KMS-11 (cell line): ENCODE measurements at regions not wholly inside any gene's neighbourhood (a gene's known extent, or its start where the extent isn't known, plus 50 kb on each side); places are given as distances from the start of the nearest gene placed in this dataset.

Experiments
- H2AFZ ChIP-seq: fragments of 200-600 bp; sonication (generic); 2 replicates; pipeline ENCODE4 v1.6.1; 2016; ENCODE audit warnings: antibody characterized with exemption, mixed run types, low read depth
- H3K27ac ChIP-seq: fragments of 200-600 bp; sonication (generic); 2 replicates; pipeline ENCODE4 v1.6.1; 2016; ENCODE audit warnings: mild to moderate bottlenecking, mixed run types
- H3K27me3 ChIP-seq: fragments of 200-600 bp; sonication (generic); 2 replicates; pipeline ENCODE4 v1.6.1; 2017; ENCODE audit warnings: mild to moderate bottlenecking, low read depth, mixed run types, moderate library complexity; ENCODE audit not compliant: insufficient read depth
- H3K36me3 ChIP-seq: fragments of 200-600 bp; sonication (generic); 2 replicates; pipeline ENCODE4 v1.6.1; 2017; ENCODE audit warnings: mild to moderate bottlenecking, mixed run types; ENCODE audit not compliant: insufficient read depth
- H3K4me1 ChIP-seq: fragments of 200-600 bp; sonication (generic); 2 replicates; pipeline ENCODE4 v1.6.1; 2016; ENCODE audit warnings: mild to moderate bottlenecking, low read depth, mixed run types; ENCODE audit not compliant: poor library complexity, severe bottlenecking
- H3K4me2 ChIP-seq: fragments of 200-600 bp; sonication (generic); 2 replicates; pipeline ENCODE4 v1.7.0; 2016; ENCODE audit warnings: mild to moderate bottlenecking, mixed run types
- H3K4me3 ChIP-seq: fragments of 200-600 bp; sonication (generic); IDR thresholded peaks from 2 replicates; pipeline ENCODE4 v1.6.1; 2017; ENCODE audit warnings: low read depth, low read length, mixed read lengths; ENCODE audit not compliant: insufficient read depth
- H3K79me2 ChIP-seq: fragments of 200-600 bp; sonication (generic); 2 replicates; pipeline ENCODE4 v1.6.1; 2016; ENCODE audit warnings: low read depth, mixed run types; ENCODE audit not compliant: insufficient read depth
- H3K9ac ChIP-seq: fragments of 200-600 bp; sonication (generic); 2 replicates; pipeline ENCODE4 v1.6.1; 2016; ENCODE audit warnings: mild to moderate bottlenecking, mixed run types
- H4K20me1 ChIP-seq: fragments of 200-600 bp; sonication (generic); 2 replicates; pipeline ENCODE4 v1.6.1; 2016; ENCODE audit warnings: mild to moderate bottlenecking, mixed run types; ENCODE audit not compliant: insufficient read depth
- TF ChIP-seq, protein P1 (sequence below): fragments of 200-600 bp; sonication (generic); conservative IDR thresholded peaks from 2 replicates; pipeline ENCODE4 v1.6.1; 2017; ENCODE audit warnings: low read depth, mild to moderate bottlenecking, antibody characterized with exemption, low read length, moderate library complexity, mixed read lengths

- Histone ChIP-seq H3K4me2 (no peak overlapping the region), H4K20me1 (no peaks in the 10 kb centered on the region), H3K27ac (no peak overlapping the region), H3K9ac (no peak overlapping the region), H3K4me3 (no peak overlapping the region), H3K4me1 (peaks cover 15% of the 10 kb centered on the region), H3K36me3 (no peaks in the 10 kb centered on the region), H2AFZ (no peak overlapping the region), H3K27me3 (no peaks in the 10 kb centered on the region), H3K79me2 (no peaks in the 10 kb centered on the region)
- TF ChIP-seq, protein P1, sequence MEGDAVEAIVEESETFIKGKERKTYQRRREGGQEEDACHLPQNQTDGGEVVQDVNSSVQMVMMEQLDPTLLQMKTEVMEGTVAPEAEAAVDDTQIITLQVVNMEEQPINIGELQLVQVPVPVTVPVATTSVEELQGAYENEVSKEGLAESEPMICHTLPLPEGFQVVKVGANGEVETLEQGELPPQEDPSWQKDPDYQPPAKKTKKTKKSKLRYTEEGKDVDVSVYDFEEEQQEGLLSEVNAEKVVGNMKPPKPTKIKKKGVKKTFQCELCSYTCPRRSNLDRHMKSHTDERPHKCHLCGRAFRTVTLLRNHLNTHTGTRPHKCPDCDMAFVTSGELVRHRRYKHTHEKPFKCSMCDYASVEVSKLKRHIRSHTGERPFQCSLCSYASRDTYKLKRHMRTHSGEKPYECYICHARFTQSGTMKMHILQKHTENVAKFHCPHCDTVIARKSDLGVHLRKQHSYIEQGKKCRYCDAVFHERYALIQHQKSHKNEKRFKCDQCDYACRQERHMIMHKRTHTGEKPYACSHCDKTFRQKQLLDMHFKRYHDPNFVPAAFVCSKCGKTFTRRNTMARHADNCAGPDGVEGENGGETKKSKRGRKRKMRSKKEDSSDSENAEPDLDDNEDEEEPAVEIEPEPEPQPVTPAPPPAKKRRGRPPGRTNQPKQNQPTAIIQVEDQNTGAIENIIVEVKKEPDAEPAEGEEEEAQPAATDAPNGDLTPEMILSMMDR: no peak
Observed at GRCh38 chr5:145084834-145085233, 750.3 kb downstream of the PRELID2 start.

- Histone ChIP-seq H3K36me3 (no peaks in the 10 kb centered on the region; the same call in 1 of the 2 replicates), H4K20me1 (no peaks in the 10 kb centered on the region)
Observed at GRCh38 chr5:145077028-145077427, 758.1 kb downstream of the PRELID2 start.

GRCh38 chr5:145076040-145076439, 759.1 kb downstream of the PRELID2 start:
- peaks cover 8% of the 10 kb centered on the region for H3K4me1 ChIP-seq
- H3K27me3 ChIP-seq: no peaks in the 10 kb centered on the region
- H4K20me1 ChIP-seq: no peaks in the 10 kb centered on the region
- TF ChIP-seq, protein P1: no peak
- no peak overlapping the region for H3K4me3 ChIP-seq
- no peak overlapping the region for H3K9ac ChIP-seq
- H3K36me3 ChIP-seq: no peaks in the 10 kb centered on the region; the same call in 1 of the 2 replicates
- H3K27ac ChIP-seq: no peak overlapping the region
- no peak overlapping the region for H2AFZ ChIP-seq
- no peaks in the 10 kb centered on the region for H3K79me2 ChIP-seq
- H3K4me2 ChIP-seq: no peak overlapping the region

More at GRCh38 chr5:145077028-145077427, 758.1 kb downstream of the PRELID2 start:
- H3K4me2 ChIP-seq: no peak overlapping the region
- H2AFZ ChIP-seq: no peak overlapping the region
- no peaks in the 10 kb centered on the region for H3K27me3 ChIP-seq
- TF ChIP-seq, protein P1: no peak
- H3K79me2 ChIP-seq: no peaks in the 10 kb centered on the region
- peaks cover 15% of the 10 kb centered on the region for H3K4me1 ChIP-seq
- H3K4me3 ChIP-seq: no peak overlapping the region
- no peak overlapping the region for H3K27ac ChIP-seq
- no peak overlapping the region for H3K9ac ChIP-seq

- H3K27me3 ChIP-seq: no peaks in the 10 kb centered on the region
- H3K9ac ChIP-seq: no peak overlapping the region
- H4K20me1 ChIP-seq: no peaks in the 10 kb centered on the region
- no peaks in the 10 kb centered on the region for H3K79me2 ChIP-seq
- no peak overlapping the region for H2AFZ ChIP-seq
- H3K4me1 ChIP-seq: no peaks in the 10 kb centered on the region
- no peak overlapping the region for H3K4me3 ChIP-seq
- H3K36me3 ChIP-seq: no peaks in the 10 kb centered on the region; the same call in 1 of the 2 replicates
- H3K27ac ChIP-seq: no peak overlapping the region
- no peak overlapping the region for H3K4me2 ChIP-seq
- TF ChIP-seq, protein P1: no peak
Observed at GRCh38 chr5:145072889-145073288, 762.3 kb downstream of the PRELID2 start.

- H4K20me1 ChIP-seq: no peaks in the 10 kb centered on the region
- no peak overlapping the region for H3K4me2 ChIP-seq
- H3K9ac ChIP-seq: no peak overlapping the region
- H2AFZ ChIP-seq: no peak overlapping the region
- no peaks in the 10 kb centered on the region for H3K4me1 ChIP-seq
- TF ChIP-seq, protein P1: no peak
- no peak overlapping the region for H3K27ac ChIP-seq
- no peak overlapping the region for H3K4me3 ChIP-seq
- H3K36me3 ChIP-seq: no peaks in the 10 kb centered on the region; the same call in 1 of the 2 replicates
- no peaks in the 10 kb centered on the region for H3K79me2 ChIP-seq
- no peaks in the 10 kb centered on the region for H3K27me3 ChIP-seq
Observed at GRCh38 chr5:145068721-145069120, 766.4 kb downstream of the PRELID2 start.
